Activated CD4-positive, alpha-beta T cell treated with anti-CD3 and anti-CD28 coated beads for 4 hours (primary cell): ENCODE measurements at regions not wholly inside any gene's neighbourhood (a gene's known extent, or its start where the extent isn't known, plus 50 kb on each side); places are given as distances from the start of the nearest gene placed in this dataset.
"Not testable (repeated sequence)": the region's sequence is repeated elsewhere in the genome, so short reads cannot be mapped to it uniquely, and the experiment has no call there.

Experiments used
- DNase-seq, 2 donors: peaks; one replicate each; pipeline ENCODE4 v3.0.0-alpha.2; 2020

DNA sequence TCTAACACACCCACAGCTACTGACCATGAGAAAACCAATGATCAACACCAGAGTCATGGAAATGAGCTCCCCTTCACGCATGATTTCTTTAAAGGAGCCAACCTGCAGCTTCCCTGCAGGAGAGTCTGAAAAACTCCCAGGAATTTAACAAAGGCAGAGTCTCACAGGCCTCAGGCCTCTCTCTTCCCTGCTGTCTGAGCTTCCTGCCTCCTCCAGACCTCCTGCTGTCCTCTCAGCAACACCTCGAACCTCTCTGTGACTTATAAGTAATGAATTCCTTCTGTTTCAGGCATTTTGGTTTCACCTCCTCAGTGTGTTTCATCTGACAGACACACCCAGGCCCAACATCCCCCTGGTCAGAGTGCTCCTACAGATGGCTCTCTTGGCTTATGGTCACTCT, 1044.4 kb downstream of the UQCRFS1 start:
- DNase-seq, result no peak

DNA sequence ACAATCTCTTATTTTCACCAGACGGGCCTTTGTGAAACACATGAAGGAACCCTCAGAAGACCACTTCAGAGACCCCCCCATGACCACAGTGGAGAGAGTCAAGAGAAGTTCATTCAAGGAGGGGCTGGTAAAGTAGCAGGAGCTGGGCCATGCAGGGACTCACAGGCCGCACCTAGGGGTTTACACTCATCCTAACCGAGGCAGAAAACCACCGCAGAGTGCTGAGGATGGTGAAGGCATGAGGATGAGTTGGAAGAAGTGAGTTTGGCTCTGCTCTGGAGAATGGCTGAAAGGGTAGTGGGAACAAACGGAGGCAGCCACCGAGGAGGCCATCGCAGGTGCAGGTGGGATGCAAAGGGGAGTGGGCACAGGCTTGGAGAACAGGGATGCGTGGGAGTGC, 1046.9 kb downstream of the UQCRFS1 start:
- no peak for DNase-seq

DNA sequence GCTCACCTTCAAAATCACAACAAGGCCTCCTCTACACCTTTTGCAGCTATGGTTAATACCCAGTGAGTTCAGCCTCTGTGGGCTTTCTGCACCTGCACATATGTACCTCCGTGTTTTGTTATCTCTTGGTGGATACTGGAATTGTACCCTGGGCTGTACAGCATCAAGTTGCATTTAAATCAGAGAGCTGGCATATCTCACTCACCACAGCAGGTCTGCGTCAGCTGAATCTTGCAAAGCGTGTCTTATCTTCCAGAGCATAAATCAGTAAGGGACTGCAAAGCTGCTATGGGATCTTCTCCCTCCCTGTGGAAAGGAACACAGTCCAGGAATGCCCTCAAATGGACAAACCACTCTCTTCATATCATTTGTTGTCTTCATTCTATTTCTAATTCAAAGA, 1048.7 kb downstream of the UQCRFS1 start:
- DNase-seq, result no peak

DNA sequence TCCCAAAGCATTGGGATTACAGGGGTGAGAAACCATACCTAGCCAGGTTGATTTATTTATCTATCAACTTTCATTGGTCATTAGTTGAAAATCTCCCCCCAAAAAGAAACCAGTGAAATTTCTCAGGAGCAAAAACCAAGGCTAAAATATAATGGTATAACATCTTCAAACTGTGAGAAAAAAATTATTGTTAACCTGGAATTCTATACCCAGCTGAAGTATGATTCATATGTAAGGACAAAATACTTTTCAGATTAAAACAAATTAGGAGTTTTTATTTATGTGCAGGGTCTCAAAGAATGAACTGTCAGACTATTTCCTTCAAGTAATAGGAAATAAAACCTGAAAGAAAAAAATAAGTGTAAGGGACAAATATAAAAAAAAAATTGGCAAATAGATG, 1053.9 kb downstream of the UQCRFS1 start:
- DNase-seq, result no peak

GRCh38 chr19:28155265-28155664, 1057.7 kb downstream of the UQCRFS1 start:
- no peak for DNase-seq

DNA sequence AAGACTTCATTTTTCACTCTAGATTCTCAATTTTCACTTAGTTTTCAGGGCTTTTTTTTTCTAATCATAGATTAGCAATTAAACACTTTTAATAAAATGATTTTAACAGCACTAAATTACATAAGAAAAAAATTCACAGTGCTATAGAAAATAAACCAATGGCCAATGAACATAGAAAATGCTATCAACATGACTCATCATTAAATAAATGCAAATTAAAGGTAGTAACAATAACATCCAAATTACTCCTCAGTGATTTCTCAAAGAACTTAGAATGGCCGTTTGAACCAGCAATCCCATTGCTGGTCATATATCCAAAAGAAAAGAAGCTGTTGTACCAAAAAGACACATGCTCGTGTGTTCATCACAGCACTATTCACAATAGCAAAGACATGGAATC, 1058.9 kb downstream of the UQCRFS1 start:
- no peak for DNase-seq

GRCh38 chr19:28153123-28153522, 1059.8 kb downstream of the UQCRFS1 start:
- no peak for DNase-seq

- no peak for DNase-seq
Measured at GRCh38 chr19:28152195-28152594, 1060.8 kb downstream of the UQCRFS1 start.

- no peak for DNase-seq
Measured at GRCh38 chr19:28150129-28150528, 1062.8 kb downstream of the UQCRFS1 start.

DNA sequence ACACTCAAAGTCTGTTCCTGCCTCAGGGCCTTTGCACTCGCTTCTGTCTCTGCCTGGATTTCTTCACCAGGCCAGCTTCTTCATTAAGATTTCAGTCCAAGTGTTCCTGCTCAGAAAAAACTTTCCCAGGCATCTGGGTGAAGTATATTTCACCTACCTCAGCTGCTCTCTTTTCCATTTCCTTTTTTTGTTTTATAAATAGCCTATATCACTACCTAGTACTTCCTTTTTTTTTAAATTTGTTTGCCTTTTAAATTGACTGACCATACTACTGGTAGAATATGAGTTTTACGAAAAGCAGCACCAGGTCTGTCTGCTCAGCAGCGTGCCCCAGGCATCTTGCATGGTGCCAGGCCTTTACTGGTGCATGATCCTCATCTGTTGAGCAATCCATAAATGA, 1064.4 kb downstream of the UQCRFS1 start:
- no peak for DNase-seq

- DNase-seq, result no peak
Measured at GRCh38 chr19:28142258-28142657, 1070.7 kb downstream of the UQCRFS1 start.

DNA sequence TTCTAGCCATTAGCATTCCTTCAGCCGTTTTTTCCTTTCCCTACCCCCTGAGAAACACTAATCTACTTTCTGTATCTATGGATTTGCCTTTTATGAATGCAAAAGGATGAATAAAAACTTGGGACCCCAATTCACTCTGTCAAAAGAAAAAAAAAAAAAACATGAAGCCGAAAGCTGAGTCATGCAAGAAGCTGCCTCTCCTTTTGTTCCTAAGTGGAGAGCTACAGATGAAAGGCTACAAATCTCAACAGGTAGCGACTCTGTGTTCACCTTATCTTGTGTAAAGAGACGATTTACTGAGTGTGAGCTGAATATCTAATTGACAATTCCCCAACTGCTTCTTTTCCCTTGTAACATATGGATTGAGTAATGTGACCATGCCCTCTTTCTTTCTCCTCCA, 1072.8 kb downstream of the UQCRFS1 start:
- no peak for DNase-seq

DNA sequence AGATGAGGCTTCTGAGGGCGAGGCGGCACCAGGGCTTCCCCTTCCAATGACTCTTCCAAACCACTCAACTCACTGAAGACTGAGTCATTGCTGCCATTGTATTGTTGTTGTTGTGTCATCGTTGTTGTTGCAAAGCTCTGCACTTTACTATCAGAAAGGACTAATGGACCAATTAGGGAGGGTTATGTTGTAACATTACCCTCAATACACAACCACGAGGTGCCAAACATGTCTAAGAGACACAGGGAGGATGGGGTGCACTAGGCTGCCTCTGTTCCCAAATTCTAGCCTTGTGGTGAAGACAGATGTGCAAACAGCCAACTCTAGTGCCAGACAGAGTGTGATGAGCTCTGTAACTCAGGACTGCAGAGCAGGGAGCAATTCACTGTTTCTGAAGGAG, 1075.2 kb downstream of the UQCRFS1 start:
- no peak for DNase-seq

DNA sequence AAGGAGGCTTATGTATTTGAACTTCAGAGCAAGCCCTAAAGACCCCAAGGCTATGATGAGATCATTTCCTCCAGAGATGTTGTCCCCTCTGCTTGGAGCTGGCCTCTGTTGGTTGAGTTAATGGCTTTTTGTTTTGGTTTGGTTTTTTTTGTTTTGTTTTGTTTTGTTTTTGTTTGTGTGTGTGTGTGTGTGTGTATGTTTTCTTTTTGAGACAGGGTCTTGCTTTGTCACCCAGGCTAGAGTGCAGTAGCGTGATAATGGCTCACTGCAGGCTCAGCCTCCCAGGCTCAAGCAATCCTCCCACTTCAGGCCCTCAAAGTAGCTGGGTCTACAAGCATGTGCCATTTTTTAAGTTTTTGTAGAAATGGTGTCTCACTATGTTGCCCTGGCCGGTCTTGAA, 1076.2 kb downstream of the UQCRFS1 start:
- DNase-seq, result no peak

- DNase-seq, result no peak
Measured at GRCh38 chr19:28135825-28136224, 1077.1 kb downstream of the UQCRFS1 start.

DNA sequence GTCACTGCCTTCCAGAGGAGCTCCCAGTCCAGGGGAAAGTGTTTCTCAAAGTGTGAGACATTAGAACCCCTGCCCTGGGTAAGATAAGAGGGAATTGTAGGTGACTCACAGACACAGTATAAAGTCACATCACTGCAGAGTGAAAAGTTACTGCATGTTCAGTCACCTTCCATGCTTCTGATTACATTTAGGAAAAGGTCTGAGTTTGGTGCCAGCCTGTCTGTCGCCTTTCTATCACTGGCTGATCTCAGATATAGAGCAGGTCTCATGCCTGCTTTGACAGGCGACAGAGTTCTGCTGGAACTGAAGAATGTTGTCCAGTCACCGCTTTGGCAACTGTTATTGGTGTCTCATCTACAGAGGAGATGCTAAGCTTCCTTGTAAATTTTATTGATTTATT, 1078.6 kb downstream of the UQCRFS1 start:
- no peak for DNase-seq

DNA sequence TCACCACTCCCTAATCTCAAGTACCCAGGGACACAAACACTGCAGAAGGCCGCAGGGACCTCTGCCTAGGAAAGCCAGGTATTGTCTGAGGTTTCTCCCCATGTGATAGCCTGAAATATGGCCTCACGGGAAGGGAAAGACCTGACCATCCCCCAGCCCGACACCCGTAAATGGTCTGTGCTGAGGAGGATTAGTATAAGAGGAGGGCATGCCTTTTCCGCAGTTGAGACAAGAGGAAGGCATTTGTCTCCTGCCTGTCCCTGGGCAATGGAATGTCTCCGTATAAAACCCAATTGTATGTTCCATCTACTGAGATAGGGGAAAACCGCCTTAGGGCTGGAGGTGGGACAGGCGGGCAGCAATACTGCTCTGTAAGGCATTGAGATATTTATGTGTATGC, 1082.1 kb downstream of the UQCRFS1 start:
- DNase-seq, result not testable (repeated sequence)

- DNase-seq, result no peak
Measured at GRCh38 chr19:28130066-28130511, 1082.9 kb downstream of the UQCRFS1 start.

DNA sequence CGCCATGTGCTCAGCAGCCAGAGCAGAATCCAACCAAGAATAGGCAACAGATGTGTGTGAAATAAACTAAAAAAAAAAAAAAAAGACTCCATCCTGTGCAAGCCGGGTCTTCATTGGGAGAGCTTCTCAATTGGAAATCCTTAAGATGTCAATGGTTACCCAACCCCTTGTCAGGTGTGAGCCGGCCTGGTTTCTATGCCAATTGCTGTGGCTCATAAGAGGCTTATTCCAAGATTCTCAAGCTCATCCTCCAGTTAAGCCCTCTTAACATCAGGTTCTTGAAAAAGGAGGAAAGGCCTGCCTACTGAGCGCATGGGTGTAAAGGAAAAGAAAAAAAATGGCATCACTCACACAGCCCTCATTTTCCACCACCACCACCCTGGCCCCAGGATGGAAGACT, 1084.6 kb downstream of the UQCRFS1 start:
- no peak for DNase-seq

DNA sequence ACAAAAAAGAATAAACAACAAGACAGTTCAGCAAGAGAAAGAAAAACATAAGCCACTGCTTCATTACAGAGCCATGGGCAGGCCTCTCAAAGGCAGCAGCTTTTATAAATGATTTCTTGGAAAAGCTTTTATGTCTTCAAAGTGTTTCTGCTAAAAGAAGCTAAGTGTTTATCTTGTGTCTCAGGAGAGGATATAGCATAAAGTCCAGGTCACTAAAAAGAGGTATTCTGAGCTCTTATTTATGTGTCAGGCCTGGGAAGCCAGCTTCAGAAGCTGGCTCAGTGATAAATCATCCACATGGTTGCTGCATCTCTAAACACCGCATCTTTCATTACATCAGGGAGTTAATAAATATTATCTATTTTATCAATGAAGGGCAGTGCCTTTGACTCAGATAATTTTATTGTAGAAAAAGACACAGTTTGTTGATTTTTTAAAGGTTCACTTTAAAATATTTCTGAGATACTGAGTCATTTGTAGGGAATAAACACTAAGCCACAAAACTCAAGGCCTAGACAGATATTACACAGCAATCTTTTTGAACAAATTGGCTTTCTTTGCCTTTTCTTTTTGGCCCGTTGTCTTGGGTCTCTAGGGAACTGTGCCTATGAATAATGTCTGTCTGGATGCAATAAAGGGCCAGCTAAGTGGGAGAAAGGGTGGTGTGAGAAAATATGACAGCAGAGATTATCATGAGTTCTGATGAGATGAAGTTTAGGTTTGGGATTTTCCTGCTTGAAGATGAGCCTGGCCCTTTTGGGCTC, 1086.6 kb downstream of the UQCRFS1 start:
- no peak for DNase-seq

- no peak for DNase-seq
Measured at GRCh38 chr19:28122734-28123133, 1090.2 kb downstream of the UQCRFS1 start.

DNA sequence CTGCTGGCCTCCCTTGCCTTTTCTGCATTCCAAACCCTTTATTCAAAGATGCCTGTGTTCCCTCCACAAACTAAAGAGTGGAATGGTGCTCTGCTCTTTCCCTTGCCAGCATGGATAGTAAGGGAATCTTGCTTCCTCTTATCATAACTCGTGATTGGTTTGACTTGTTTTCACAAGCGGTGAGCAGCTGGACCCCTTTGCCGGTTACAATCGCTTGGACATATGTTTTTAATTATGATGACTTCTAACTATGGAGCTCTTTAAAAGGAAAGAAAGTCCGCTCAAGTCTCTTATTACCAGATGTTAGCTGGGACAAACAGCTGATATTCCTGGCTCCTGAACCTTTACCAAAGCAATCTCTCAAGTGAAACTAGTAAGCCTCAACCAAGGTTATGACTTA, 1094.7 kb downstream of the UQCRFS1 start:
- no peak for DNase-seq

GRCh38 chr19:28117143-28117542, 1095.8 kb downstream of the UQCRFS1 start:
- DNase-seq, result no peak

DNA sequence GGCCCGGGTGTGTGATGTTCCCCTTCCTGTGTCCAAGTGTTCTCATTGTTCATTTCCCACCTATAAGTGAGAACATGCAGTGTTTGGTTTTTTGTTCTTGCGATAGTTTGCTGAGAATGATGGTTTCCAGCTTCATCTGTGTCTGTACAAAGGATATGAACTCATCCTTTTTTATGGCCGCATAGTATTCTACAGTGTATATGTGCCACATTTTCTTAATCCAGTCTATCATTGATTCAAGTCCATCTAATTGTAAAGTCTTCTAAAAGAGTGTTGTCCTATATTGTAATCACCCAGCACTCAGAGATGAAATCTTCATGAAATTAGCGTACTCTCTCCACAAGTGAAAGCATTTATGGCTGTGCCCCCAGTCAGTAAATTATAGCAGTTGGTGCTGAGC, 1096.6 kb downstream of the UQCRFS1 start:
- DNase-seq, result not testable (repeated sequence)

DNA sequence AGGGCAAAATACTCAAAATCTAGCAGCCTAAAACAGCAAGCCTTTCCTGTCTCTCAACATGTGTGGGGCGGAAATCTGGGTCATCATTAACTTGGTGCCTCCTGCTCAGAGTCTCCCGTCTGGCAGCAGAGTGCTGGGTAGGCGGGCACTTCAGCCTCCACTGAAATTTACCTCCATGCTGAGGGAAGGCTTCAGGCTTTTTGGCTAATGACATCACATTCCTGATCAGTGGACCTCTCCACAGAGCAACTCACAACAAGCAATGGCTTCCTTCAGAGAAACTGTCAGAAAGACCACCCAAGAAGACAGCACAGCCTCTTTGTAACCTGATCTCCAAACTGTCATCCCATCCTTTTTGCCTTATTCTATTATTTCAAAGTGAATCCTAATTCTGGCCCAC, 1109.0 kb downstream of the UQCRFS1 start:
- no peak for DNase-seq
